ENCODE measurements at regions not wholly inside any gene's neighbourhood (a gene's known extent, or its start where the extent isn't known, plus 50 kb on each side); places are given as distances from the start of the nearest gene placed in this dataset.

DNA sequence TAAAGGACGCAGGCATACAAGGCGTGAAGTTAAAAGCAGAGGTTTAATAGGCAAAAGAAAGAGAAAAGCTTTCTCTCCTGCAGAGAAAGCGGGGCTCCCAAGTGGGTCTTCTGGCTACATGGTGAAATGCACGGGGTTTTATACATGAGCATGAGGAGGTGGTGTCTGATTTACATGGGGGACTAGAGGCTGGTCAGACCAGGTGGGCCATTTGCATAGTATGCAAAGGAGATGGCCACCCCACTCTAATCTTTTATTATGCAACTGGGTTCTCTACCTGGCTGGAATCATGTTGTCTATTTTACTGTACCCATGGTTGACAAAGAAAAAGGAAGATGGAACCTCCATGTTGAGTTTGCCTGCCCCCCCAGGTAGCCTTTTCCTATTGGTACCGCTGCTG is 356.2 kb downstream of the KCNJ3 start:
- intact Hi-C loops (cut with DNase I), result no loop called here
- TF ChIP-seq, protein P1, sequence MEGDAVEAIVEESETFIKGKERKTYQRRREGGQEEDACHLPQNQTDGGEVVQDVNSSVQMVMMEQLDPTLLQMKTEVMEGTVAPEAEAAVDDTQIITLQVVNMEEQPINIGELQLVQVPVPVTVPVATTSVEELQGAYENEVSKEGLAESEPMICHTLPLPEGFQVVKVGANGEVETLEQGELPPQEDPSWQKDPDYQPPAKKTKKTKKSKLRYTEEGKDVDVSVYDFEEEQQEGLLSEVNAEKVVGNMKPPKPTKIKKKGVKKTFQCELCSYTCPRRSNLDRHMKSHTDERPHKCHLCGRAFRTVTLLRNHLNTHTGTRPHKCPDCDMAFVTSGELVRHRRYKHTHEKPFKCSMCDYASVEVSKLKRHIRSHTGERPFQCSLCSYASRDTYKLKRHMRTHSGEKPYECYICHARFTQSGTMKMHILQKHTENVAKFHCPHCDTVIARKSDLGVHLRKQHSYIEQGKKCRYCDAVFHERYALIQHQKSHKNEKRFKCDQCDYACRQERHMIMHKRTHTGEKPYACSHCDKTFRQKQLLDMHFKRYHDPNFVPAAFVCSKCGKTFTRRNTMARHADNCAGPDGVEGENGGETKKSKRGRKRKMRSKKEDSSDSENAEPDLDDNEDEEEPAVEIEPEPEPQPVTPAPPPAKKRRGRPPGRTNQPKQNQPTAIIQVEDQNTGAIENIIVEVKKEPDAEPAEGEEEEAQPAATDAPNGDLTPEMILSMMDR (IDR thresholded peaks at IDR 0.05), result no peak

DNA sequence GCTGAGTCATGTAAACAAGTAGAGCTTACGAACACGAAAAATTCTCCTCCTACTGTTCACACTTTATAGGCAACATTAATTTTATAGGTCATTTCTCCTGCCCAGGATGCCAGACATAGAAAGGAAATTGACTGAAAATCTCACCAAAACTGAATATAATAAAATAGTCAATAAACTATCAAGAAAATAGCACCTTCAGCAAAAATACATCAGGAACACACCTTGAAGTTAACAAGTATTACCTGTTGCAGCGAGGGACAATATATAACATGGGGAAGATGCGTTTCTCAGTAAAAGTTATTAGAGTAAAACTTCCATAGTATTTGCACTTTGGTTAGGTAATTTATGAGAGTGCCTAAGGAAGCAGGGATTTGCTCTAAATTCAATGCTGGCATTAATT is 344.6 kb downstream of the KCNJ3 start:
- intact Hi-C loops (cut with DNase I), result no loop called here
- H3K27ac ChIP-seq, result no peak overlapping the region
- H3K27me3 ChIP-seq, result no peaks in the 10 kb centered on the region
- H3K9me3 ChIP-seq, result no peaks in the 10 kb centered on the region
- no peaks in the 10 kb centered on the region for H3K36me3 ChIP-seq
- no peak for DNase-seq
- no peaks in the 10 kb centered on the region for H3K4me1 ChIP-seq
- H3K4me3 ChIP-seq, result no peak overlapping the region
- TF ChIP-seq, protein P1 (IDR thresholded peaks at IDR 0.05), result no peak
- no peak overlapping the region for H3K9ac ChIP-seq (ENCODE audit: low read depth in 2 of 2, low read length in 2 of 2)

More for the DNA sequence above, 356.2 kb downstream of the KCNJ3 start:
- no peak for DNase-seq
- H3K4me3 ChIP-seq, result no peak overlapping the region
- H3K9me3 ChIP-seq, result no peaks in the 10 kb centered on the region
- no peaks in the 10 kb centered on the region for H3K4me1 ChIP-seq
- H3K27me3 ChIP-seq, result no peaks in the 10 kb centered on the region
- no peaks in the 10 kb centered on the region for H3K36me3 ChIP-seq
- H3K9ac ChIP-seq (ENCODE audit: low read depth in 2 of 2, low read length in 2 of 2), result no peak overlapping the region
- H3K27ac ChIP-seq, result no peak overlapping the region

DNA sequence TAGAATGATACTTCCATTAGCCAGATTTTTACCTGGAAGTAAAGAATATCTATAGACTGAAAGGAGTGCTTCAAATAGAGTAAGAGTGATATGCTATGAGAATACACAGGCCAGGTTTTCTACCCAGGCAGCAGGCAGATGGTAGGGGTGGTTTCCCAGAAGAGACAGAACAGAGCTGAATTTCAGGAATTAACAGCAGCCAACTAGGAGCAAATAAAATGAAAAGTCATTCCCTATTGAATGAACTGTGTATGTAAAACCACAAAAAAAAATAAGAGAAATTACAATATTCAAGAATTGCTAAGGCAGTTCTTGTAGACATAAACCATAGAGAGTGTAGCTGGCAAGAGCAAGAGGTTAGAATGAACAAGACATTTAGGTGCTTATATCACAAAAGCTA is 336.8 kb downstream of the KCNJ3 start:
- no peak overlapping the region for H3K4me3 ChIP-seq
- intact Hi-C loops (cut with DNase I), result no loop called here
- H3K4me1 ChIP-seq, result no peaks in the 10 kb centered on the region
- H3K27ac ChIP-seq, result no peak overlapping the region
- TF ChIP-seq, protein P1 (IDR thresholded peaks at IDR 0.05), result no peak
- DNase-seq, result no peak
- no peak overlapping the region for H3K9ac ChIP-seq (ENCODE audit: low read depth in 2 of 2, low read length in 2 of 2)
- H3K27me3 ChIP-seq, result no peaks in the 10 kb centered on the region
- H3K36me3 ChIP-seq, result no peaks in the 10 kb centered on the region
- H3K9me3 ChIP-seq, result no peaks in the 10 kb centered on the region

DNA sequence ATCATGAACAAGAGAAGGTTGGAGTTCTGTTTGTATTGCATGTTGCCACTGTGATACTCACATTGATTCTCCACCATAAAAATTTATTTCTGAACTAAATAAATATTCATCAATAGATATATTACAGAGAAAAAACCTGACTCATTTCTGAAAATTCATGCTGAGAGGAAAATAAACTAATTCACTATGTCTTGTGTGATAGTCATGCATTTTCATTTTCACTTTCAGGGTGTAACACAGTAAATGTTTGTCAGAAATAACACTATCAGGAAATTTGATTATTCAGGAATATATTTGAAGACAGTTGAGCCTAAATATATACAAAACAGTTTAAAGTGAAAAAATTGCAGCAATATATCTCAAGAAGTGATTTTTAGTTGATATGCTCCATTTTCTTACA is 335.2 kb downstream of the KCNJ3 start:
- H3K9ac ChIP-seq (ENCODE audit: low read depth in 2 of 2, low read length in 2 of 2), result no peak overlapping the region
- no peaks in the 10 kb centered on the region for H3K27me3 ChIP-seq
- DNase-seq, result no peak
- no peaks in the 10 kb centered on the region for H3K36me3 ChIP-seq
- H3K9me3 ChIP-seq, result no peaks in the 10 kb centered on the region
- TF ChIP-seq, protein P1 (IDR thresholded peaks at IDR 0.05), result no peak
- H3K4me3 ChIP-seq, result no peak overlapping the region
- intact Hi-C loops (cut with DNase I), result no loop called here
- H3K4me1 ChIP-seq, result no peaks in the 10 kb centered on the region
- no peak overlapping the region for H3K27ac ChIP-seq

DNA sequence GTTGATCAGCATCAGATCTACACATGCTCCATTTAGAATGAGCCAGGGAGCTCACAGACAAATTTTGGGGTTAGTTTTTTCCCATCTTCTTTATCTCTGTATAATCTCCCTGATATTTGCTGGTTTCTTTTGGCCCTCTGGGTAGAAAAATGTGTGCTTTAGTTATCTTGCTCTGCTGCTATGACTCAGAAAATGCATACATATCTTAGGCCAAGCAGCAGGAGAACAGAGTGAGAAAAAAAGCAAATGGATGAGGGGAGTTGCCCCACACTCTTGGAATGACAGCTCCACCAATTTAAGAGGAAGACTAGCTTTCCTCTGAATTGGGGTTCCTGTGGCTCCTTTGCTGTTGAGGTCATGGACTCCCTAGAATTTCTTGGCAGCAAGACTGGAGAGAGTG is 331.8 kb downstream of the KCNJ3 start:
- Histone ChIP-seq H3K4me1 (no peaks in the 10 kb centered on the region), H3K27me3 (no peaks in the 10 kb centered on the region), H3K27ac (no peak overlapping the region), H3K9me3 (no peaks in the 10 kb centered on the region), H3K36me3 (no peaks in the 10 kb centered on the region), H3K4me3 (no peak overlapping the region), H3K9ac (ENCODE audit: low read depth in 2 of 2, low read length in 2 of 2) (no peak overlapping the region)
- TF ChIP-seq, protein P1 (IDR thresholded peaks at IDR 0.05), result no peak
- no peak for DNase-seq
- intact Hi-C loops (cut with DNase I), result no loop called here
